A549 (cell line): ENCODE measurements at regions not wholly inside any gene's neighbourhood (a gene's known extent, or its start where the extent isn't known, plus 50 kb on each side); places are given as distances from the start of the nearest gene placed in this dataset.

ENCODE experiments used
- ATAC-seq, 2 experiments: fragments of 200-7000 bp in 1 of 2; fragments of >200 bp in 1 of 2; cut with Nextera tagmentation in 1 of 2; cut with Tn5 transposase in 1 of 2; 3 replicates each; pipeline versions ENCODE4 v1.8.0 to v1.9.1; 2018 to 2020; ENCODE audit warnings: mild to moderate bottlenecking in 1 of 2, moderate library complexity in 1 of 2
- CTCF ChIA-PET: fragments of 300-600 bp; sonication (Branson Sonifier 250); formaldehyde crosslinking; extraction: SDS; loops from one replicate; lab custom pipeline; 2021; ENCODE audit warnings: antibody characterized with exemption, inconsistent platforms; lab: Yijun Ruan, JAX
- POLR2A ChIA-PET: fragments of 350-600 bp; formaldehyde crosslinking; extraction: SDS; loops from one replicate; lab custom pipeline; 2021; ENCODE audit warnings: antibody characterized with exemption, inconsistent platforms; lab: Yijun Ruan, JAX
- DNase-seq, 2 experiments: peaks; one replicate each; pipeline versions ENCODE4 v3.0.0 to v3.0.0-alpha.2; 2011 to 2016; ENCODE audit warnings: low read depth in 1 of 2, low spot score in 1 of 2
- FAIRE-seq: peaks from 2 replicates; lab custom pipeline; 2011; peaks lifted over from hg19 to GRCh38; lab: Jason Lieb, UNC
- H3K27ac ChIP-seq, 2 experiments: fragments of >200 bp; sonication (Bioruptor Twin); formaldehyde crosslinking; 3 replicates each; pipeline ENCODE4 v1.5.1; 2016 to 2017
- H3K4me1 ChIP-seq: fragments of >200 bp; sonication (Bioruptor Twin); formaldehyde crosslinking; 3 replicates; pipeline ENCODE4 v1.6.1; 2016
- H3K4me2 ChIP-seq: fragments of >200 bp; sonication (Bioruptor Twin); formaldehyde crosslinking; 3 replicates; pipeline ENCODE4 v1.6.1; 2016
- H3K4me3 ChIP-seq: fragments of >200 bp; sonication (Bioruptor Twin); formaldehyde crosslinking; 3 replicates; pipeline ENCODE4 v1.5.1; 2016
- H3K9me3 ChIP-seq: fragments of >200 bp; sonication (Bioruptor Twin); formaldehyde crosslinking; 3 replicates; pipeline ENCODE4 v1.6.1; 2016
- CBX2 ChIP-seq: fragments of 200-600 bp; sonication (generic); IDR thresholded peaks from 2 replicates; pipeline ENCODE4 v1.6.1; 2016; ENCODE audit warnings: low read depth, mild to moderate bottlenecking, borderline replicate concordance
- CBX8 ChIP-seq: fragments of 200-600 bp; sonication (generic); IDR thresholded peaks from 2 replicates; pipeline ENCODE4 v1.6.1; 2016
- CEBPB ChIP-seq, 2 experiments: fragments of >200 bp in 1 of 2; sonication (Bioruptor Twin) in 1 of 2; formaldehyde crosslinking in 1 of 2; IDR thresholded peaks; 2 replicates each; pipeline ENCODE4 v1.6.1; 2012 to 2016
- E2F6 ChIP-seq: IDR thresholded peaks from 2 replicates; pipeline ENCODE4 v1.6.1; 2012; ENCODE audit warnings: low read depth, borderline replicate concordance
- EHF ChIP-seq: fragments of 250-450 bp; sonication (Bioruptor Pico); IDR thresholded peaks from 2 replicates; pipeline ENCODE4 v1.5.0; 2020; ENCODE audit warnings: mild to moderate bottlenecking
- EP300 ChIP-seq, 2 experiments: fragments of >200 bp; sonication (Bioruptor Twin); formaldehyde crosslinking; IDR thresholded peaks; 2 replicates in 1 of 2; 3 replicates in 1 of 2; pipeline ENCODE4 v1.6.1; 2016 to 2017
- FOSB ChIP-seq: fragments of 250-450 bp; sonication (Bioruptor Pico); IDR thresholded peaks from 2 replicates; pipeline ENCODE4 v1.5.0; 2020; ENCODE audit warnings: mild to moderate bottlenecking, moderate library complexity
- HEYL ChIP-seq: fragments of 250-450 bp; sonication (Bioruptor Pico); IDR thresholded peaks from 2 replicates; pipeline ENCODE4 v1.8.0; 2021; ENCODE audit warnings: mild to moderate bottlenecking, moderate library complexity
- HOXA7 ChIP-seq: fragments of 250-450 bp; sonication (Bioruptor Pico); IDR thresholded peaks from 2 replicates; pipeline ENCODE4 v1.5.0; 2020; ENCODE audit warnings: mild to moderate bottlenecking, moderate library complexity
- HOXB13 ChIP-seq: fragments of 250-450 bp; sonication (Bioruptor Pico); IDR thresholded peaks from 2 replicates; pipeline ENCODE4 v1.5.0; 2020; ENCODE audit warnings: low read depth, mild to moderate bottlenecking, moderate library complexity
- MAZ ChIP-seq: fragments of 150-350 bp; IDR thresholded peaks from 2 replicates; pipeline ENCODE4 v1.6.1; 2014; ENCODE audit warnings: antibody characterized with exemption, low read depth, low read length, borderline replicate concordance
- NR3C1 ChIP-seq: fragments of >200 bp; sonication (Bioruptor Twin); formaldehyde crosslinking; IDR thresholded peaks from 3 replicates; pipeline ENCODE4 v1.6.1; 2017
- RCOR1 ChIP-seq: fragments of 150-350 bp; IDR thresholded peaks from 2 replicates; pipeline ENCODE4 v1.6.1; 2014; ENCODE audit warnings: antibody characterized with exemption, low read length, low read depth
- SMC3 ChIP-seq: fragments of >200 bp; sonication (Bioruptor Twin); formaldehyde crosslinking; IDR thresholded peaks from 3 replicates; pipeline ENCODE4 v1.6.1; 2018; ENCODE audit warnings: inconsistent platforms
- TP53 ChIP-seq: fragments of 250-450 bp; sonication (Bioruptor Pico); IDR thresholded peaks from 2 replicates; pipeline ENCODE4 v1.5.0; 2021; ENCODE audit warnings: mild to moderate bottlenecking, moderate library complexity
- ZNF302 ChIP-seq: fragments of 250-450 bp; sonication (Bioruptor Pico); IDR thresholded peaks from 2 replicates; pipeline ENCODE4 v1.9.0; 2021; ENCODE audit warnings: inconsistent platforms, mild to moderate bottlenecking, moderate library complexity
- WGBS: methylation state at CpG from one replicate; pipeline ENCODE4 v1.1.6; 2017; ENCODE audit errors: missing lambda C conversion rate; 5-methylcytosine and 5-hydroxymethylcytosine counted together
- TF ChIP-seq, protein P1 (sequence below): fragments of 250-450 bp; sonication (Bioruptor Pico); IDR thresholded peaks from 2 replicates; pipeline ENCODE4 v1.5.0; 2021; ENCODE audit warnings: mild to moderate bottlenecking, moderate library complexity, borderline replicate concordance
- TF ChIP-seq, protein P2 (sequence below): IDR thresholded peaks from 2 replicates; pipeline ENCODE4 v1.6.1; 2012
- TF ChIP-seq, protein P3 (sequence below): fragments of 150-350 bp; IDR thresholded peaks from 2 replicates; pipeline ENCODE4 v1.6.1; 2014; ENCODE audit warnings: low read depth, mild to moderate bottlenecking, low read length

GRCh38 chr10:42150428-42151061, 487.8 kb downstream of the ZNF33B start:
- ChIA-PET CTCF (no interaction called here), POLR2A (no interaction called here)
- TF ChIP-seq HOXA7 (no peak), CBX2 (no peak), RCOR1 (no peak), E2F6 (no peak)
- TF ChIP-seq, protein P1, sequence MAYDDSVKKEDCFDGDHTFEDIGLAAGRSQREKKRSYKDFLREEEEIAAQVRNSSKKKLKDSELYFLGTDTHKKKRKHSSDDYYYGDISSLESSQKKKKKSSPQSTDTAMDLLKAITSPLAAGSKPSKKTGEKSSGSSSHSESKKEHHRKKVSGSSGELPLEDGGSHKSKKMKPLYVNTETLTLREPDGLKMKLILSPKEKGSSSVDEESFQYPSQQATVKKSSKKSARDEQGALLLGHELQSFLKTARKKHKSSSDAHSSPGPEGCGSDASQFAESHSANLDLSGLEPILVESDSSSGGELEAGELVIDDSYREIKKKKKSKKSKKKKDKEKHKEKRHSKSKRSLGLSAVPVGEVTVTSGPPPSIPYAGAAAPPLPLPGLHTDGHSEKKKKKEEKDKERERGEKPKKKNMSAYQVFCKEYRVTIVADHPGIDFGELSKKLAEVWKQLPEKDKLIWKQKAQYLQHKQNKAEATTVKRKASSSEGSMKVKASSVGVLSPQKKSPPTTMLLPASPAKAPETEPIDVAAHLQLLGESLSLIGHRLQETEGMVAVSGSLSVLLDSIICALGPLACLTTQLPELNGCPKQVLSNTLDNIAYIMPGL (CRISPR knock-in tag) = no peak
- no peak for FAIRE-seq
- no peak for DNase-seq
- H3K4me2 ChIP-seq = no peak overlapping the region
- no peak overlapping the region for H3K4me3 ChIP-seq
- no peaks in the 10 kb centered on the region for H3K4me1 ChIP-seq
- 0 out of 3 replicates have a peak, but pooled peaks cover 2% of the 10 kb centered on the region for H3K9me3 ChIP-seq
- H3K27ac ChIP-seq = no peak overlapping the region
- WGBS = 67% methylated on average over 34 of the region's 59 CpGs
- no peak for ATAC-seq

GRCh38 chr10:42149722-42150427, 488.5 kb downstream of the ZNF33B start:
- no peak overlapping the region for H3K4me2 ChIP-seq
- no peak overlapping the region for H3K4me3 ChIP-seq
- TF ChIP-seq CEBPB (IDR thresholded peaks at IDR 0.05) = no peak
- no peak for TF ChIP-seq EHF (CRISPR knock-in tag)
- TF ChIP-seq, protein P2, sequence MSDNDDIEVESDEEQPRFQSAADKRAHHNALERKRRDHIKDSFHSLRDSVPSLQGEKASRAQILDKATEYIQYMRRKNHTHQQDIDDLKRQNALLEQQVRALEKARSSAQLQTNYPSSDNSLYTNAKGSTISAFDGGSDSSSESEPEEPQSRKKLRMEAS = no peak
- TF ChIP-seq, protein P3, sequence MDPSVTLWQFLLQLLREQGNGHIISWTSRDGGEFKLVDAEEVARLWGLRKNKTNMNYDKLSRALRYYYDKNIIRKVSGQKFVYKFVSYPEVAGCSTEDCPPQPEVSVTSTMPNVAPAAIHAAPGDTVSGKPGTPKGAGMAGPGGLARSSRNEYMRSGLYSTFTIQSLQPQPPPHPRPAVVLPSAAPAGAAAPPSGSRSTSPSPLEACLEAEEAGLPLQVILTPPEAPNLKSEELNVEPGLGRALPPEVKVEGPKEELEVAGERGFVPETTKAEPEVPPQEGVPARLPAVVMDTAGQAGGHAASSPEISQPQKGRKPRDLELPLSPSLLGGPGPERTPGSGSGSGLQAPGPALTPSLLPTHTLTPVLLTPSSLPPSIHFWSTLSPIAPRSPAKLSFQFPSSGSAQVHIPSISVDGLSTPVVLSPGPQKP = no peak
- TF ChIP-seq MAZ = no peak
- TF ChIP-seq NR3C1 = no peak
- TF ChIP-seq HEYL (CRISPR knock-in tag) = no peak
- TF ChIP-seq EP300 (IDR thresholded peaks at IDR 0.05) = no peak
- TF ChIP-seq SMC3 = no peak
- TF ChIP-seq ZNF302 (CRISPR knock-in tag) = no peak
- TF ChIP-seq FOSB = no peak
- no peak for TF ChIP-seq HOXB13 (CRISPR knock-in tag)
- no peak for TF ChIP-seq TP53 (CRISPR knock-in tag)
- no peak for TF ChIP-seq CBX8
- 0 out of 3 replicates have a peak, but pooled peaks cover 2% of the 10 kb centered on the region for H3K9me3 ChIP-seq
- FAIRE-seq (no peak), ATAC-seq (no peak), DNase-seq (no peak)
- ChIA-PET CTCF (no interaction called here), POLR2A (no interaction called here)
- no peak overlapping the region for H3K27ac ChIP-seq
- WGBS = 84% methylated on average over 69 of the region's 78 CpGs
- H3K4me1 ChIP-seq = no peaks in the 10 kb centered on the region
